ENCODE measurements at regions not wholly inside any gene's neighbourhood (a gene's known extent, or its start where the extent isn't known, plus 50 kb on each side); places are given as distances from the start of the nearest gene placed in this dataset.

GRCh38 chr11:23836981-23837380, 659.9 kb upstream of the LUZP2 start:
- no peak for TF ChIP-seq ZC3H10 (CRISPR knock-in tag; IDR thresholded peaks at IDR 0.05)
- ATAC-seq: no peak

- TF ChIP-seq CREB5 (CRISPR knock-in tag; IDR thresholded peaks at IDR 0.05; ENCODE audit: low read depth) (no peak), PATZ1 (CRISPR knock-in tag; IDR thresholded peaks at IDR 0.05; ENCODE audit: borderline replicate concordance) (no peak), ESRRG (CRISPR knock-in tag; IDR thresholded peaks at IDR 0.05) (no peak), CSRNP3 (CRISPR knock-in tag; IDR thresholded peaks at IDR 0.05) (no peak), CSDC2 (CRISPR knock-in tag; IDR thresholded peaks at IDR 0.05) (no peak), GLIS3 (CRISPR knock-in tag; IDR thresholded peaks at IDR 0.05) (no peak), TCF4 (CRISPR knock-in tag; IDR thresholded peaks at IDR 0.05; ENCODE audit: borderline replicate concordance) (no peak), SNAI2 (CRISPR knock-in tag; IDR thresholded peaks at IDR 0.05) (no peak), ZNF70 (CRISPR knock-in tag; IDR thresholded peaks at IDR 0.05) (no peak), ARNTL (CRISPR knock-in tag; IDR thresholded peaks at IDR 0.05; ENCODE audit: borderline replicate concordance, low read depth) (no peak), BACH2 (CRISPR knock-in tag; IDR thresholded peaks at IDR 0.05; ENCODE audit: borderline replicate concordance) (no peak), RARB (CRISPR knock-in tag; IDR thresholded peaks at IDR 0.05) (no peak), ISL1 (CRISPR knock-in tag; IDR thresholded peaks at IDR 0.05) (no peak), ZC3H10 (CRISPR knock-in tag; IDR thresholded peaks at IDR 0.05) (no peak), PPARA (CRISPR knock-in tag; IDR thresholded peaks at IDR 0.05; ENCODE audit: borderline replicate concordance) (no peak)
- ATAC-seq: no peak
Measured at GRCh38 chr11:23840872-23841271, 656.0 kb upstream of the LUZP2 start.

GRCh38 chr11:23846902-23847422, 649.9 kb upstream of the LUZP2 start:
- no peak for ATAC-seq
- TF ChIP-seq ZFP3 (CRISPR knock-in tag; IDR thresholded peaks at IDR 0.05) (no peak), GLIS3 (CRISPR knock-in tag; IDR thresholded peaks at IDR 0.05) (no peak), TCF4 (CRISPR knock-in tag; IDR thresholded peaks at IDR 0.05; ENCODE audit: borderline replicate concordance) (no peak), TOX (CRISPR knock-in tag; IDR thresholded peaks at IDR 0.05; ENCODE audit: borderline replicate concordance) (no peak), ZNF8 (CRISPR knock-in tag; IDR thresholded peaks at IDR 0.05) (no peak), ARNTL (CRISPR knock-in tag; IDR thresholded peaks at IDR 0.05; ENCODE audit: borderline replicate concordance, low read depth) (no peak), OSR1 (CRISPR knock-in tag; IDR thresholded peaks at IDR 0.05) (no peak), SNAI2 (CRISPR knock-in tag; IDR thresholded peaks at IDR 0.05) (no peak), POU6F1 (CRISPR knock-in tag; IDR thresholded peaks at IDR 0.05; ENCODE audit: borderline replicate concordance, low read depth) (no peak), ZFP30 (CRISPR knock-in tag; IDR thresholded peaks at IDR 0.05) (no peak), BACH2 (CRISPR knock-in tag; IDR thresholded peaks at IDR 0.05; ENCODE audit: borderline replicate concordance) (no peak), TSHZ2 (CRISPR knock-in tag; IDR thresholded peaks at IDR 0.05) (no peak), ZNF565 (CRISPR knock-in tag; conservative IDR thresholded peaks at IDR 0.05; ENCODE audit: low read depth) (no peak), ESRRG (CRISPR knock-in tag; IDR thresholded peaks at IDR 0.05) (no peak), PATZ1 (CRISPR knock-in tag; IDR thresholded peaks at IDR 0.05; ENCODE audit: borderline replicate concordance) (no peak), CSRNP3 (CRISPR knock-in tag; IDR thresholded peaks at IDR 0.05) (no peak), PPARA (CRISPR knock-in tag; IDR thresholded peaks at IDR 0.05; ENCODE audit: borderline replicate concordance) (no peak)
